ENCODE measurements at regions not wholly inside any gene's neighbourhood (a gene's known extent, or its start where the extent isn't known, plus 50 kb on each side); places are given as distances from the start of the nearest gene placed in this dataset.
"Not testable (repeated sequence)": the region's sequence is repeated elsewhere in the genome, so short reads cannot be mapped to it uniquely, and the experiment has no call there.

GRCh38 chr3:101946906-101947305 lies 97.6 kb downstream of the NFKBIZ start:
- no peak for FAIRE-seq
- no peak for DNase-seq (ENCODE audit: insufficient read length, low spot score)

GRCh38 chr3:101950510-101950909 lies 101.2 kb downstream of the NFKBIZ start:
- no peak for DNase-seq (ENCODE audit: insufficient read length, low spot score)
- peak; percentile 88 for FAIRE-seq

GRCh38 chr3:101950985-101951733 lies 101.8 kb downstream of the NFKBIZ start:
- no peak for FAIRE-seq

GRCh38 chr3:101954361-101954760 lies 105.0 kb downstream of the NFKBIZ start:
- FAIRE-seq (no peak), DNase-seq (ENCODE audit: insufficient read length, low spot score) (no peak)

More at GRCh38 chr3:101950985-101951733, 101.8 kb downstream of the NFKBIZ start:
- no peak for DNase-seq (ENCODE audit: insufficient read length, low spot score)

- FAIRE-seq (no peak), DNase-seq (ENCODE audit: insufficient read length, low spot score) (no peak)
Measured at GRCh38 chr3:101954936-101955335, 105.6 kb downstream of the NFKBIZ start.

GRCh38 chr3:101962055-101962454 lies 112.7 kb downstream of the NFKBIZ start:
- DNase-seq (ENCODE audit: insufficient read length, low spot score) = no peak
- no peak for FAIRE-seq

- DNase-seq (ENCODE audit: insufficient read length, low spot score) (no peak), FAIRE-seq (no peak)
Measured at GRCh38 chr3:101963902-101964362, 114.6 kb downstream of the NFKBIZ start.

GRCh38 chr3:101964861-101965260 lies 115.5 kb downstream of the NFKBIZ start:
- FAIRE-seq (no peak), DNase-seq (ENCODE audit: insufficient read length, low spot score) (no peak)

GRCh38 chr3:101966226-101966625 lies 116.9 kb downstream of the NFKBIZ start:
- FAIRE-seq (no peak), DNase-seq (ENCODE audit: insufficient read length, low spot score) (no peak)

- DNase-seq (ENCODE audit: insufficient read length, low spot score) (no peak), FAIRE-seq (no peak)
Measured at GRCh38 chr3:101970212-101970611, 120.9 kb downstream of the NFKBIZ start.

- no peak for DNase-seq (ENCODE audit: insufficient read length, low spot score)
- no peak for FAIRE-seq
Measured at GRCh38 chr3:101970905-101971304, 121.6 kb downstream of the NFKBIZ start.

GRCh38 chr3:101972430-101973162 lies 123.3 kb downstream of the NFKBIZ start:
- no peak for DNase-seq (ENCODE audit: insufficient read length, low spot score)
- FAIRE-seq = no peak

- FAIRE-seq (no peak), DNase-seq (ENCODE audit: insufficient read length, low spot score) (no peak)
Measured at GRCh38 chr3:101973163-101973505, 123.8 kb downstream of the NFKBIZ start.

GRCh38 chr3:101975415-101975814 lies 126.1 kb downstream of the NFKBIZ start:
- FAIRE-seq; DNase-seq (ENCODE audit: insufficient read length, low spot score): not testable (repeated sequence)

GRCh38 chr3:101976473-101976872 lies 127.2 kb downstream of the NFKBIZ start:
- FAIRE-seq (peak; percentile 91), DNase-seq (ENCODE audit: insufficient read length, low spot score) (peak; percentile 34)

GRCh38 chr3:101978348-101978747 lies 129.0 kb downstream of the NFKBIZ start:
- FAIRE-seq (peak; percentile 64), DNase-seq (ENCODE audit: insufficient read length, low spot score) (no peak)

- DNase-seq (ENCODE audit: insufficient read length, low spot score) (no peak), FAIRE-seq (no peak)
Measured at GRCh38 chr3:101979033-101979432, 129.7 kb downstream of the NFKBIZ start.

- no peak for DNase-seq (ENCODE audit: insufficient read length, low spot score)
- FAIRE-seq = no peak
Measured at GRCh38 chr3:101984356-101984755, 135.0 kb downstream of the NFKBIZ start.

- FAIRE-seq = peak; percentile 92
- DNase-seq (ENCODE audit: insufficient read length, low spot score) = no peak
Measured at GRCh38 chr3:101988596-101988995, 139.3 kb downstream of the NFKBIZ start.

GRCh38 chr3:101989578-101990200 lies 140.4 kb downstream of the NFKBIZ start:
- FAIRE-seq = peak; percentile 82
- no peak for DNase-seq (ENCODE audit: insufficient read length, low spot score)

- FAIRE-seq (no peak), DNase-seq (ENCODE audit: insufficient read length, low spot score) (no peak)
Measured at GRCh38 chr3:101992863-101993262, 143.5 kb downstream of the NFKBIZ start.

GRCh38 chr3:101994386-101994785 lies 145.1 kb downstream of the NFKBIZ start:
- no peak for FAIRE-seq
- DNase-seq (ENCODE audit: insufficient read length, low spot score) = no peak

Measured in GM19239 (cell line).